Endothelial cell of umbilical vein (primary cell): ENCODE measurements at regions not wholly inside any gene's neighbourhood (a gene's known extent, or its start where the extent isn't known, plus 50 kb on each side); places are given as distances from the start of the nearest gene placed in this dataset.

ENCODE experiments used
- EZH2 ChIP-seq: IDR thresholded peaks from 2 replicates; pipeline ENCODE4 v1.6.1; 2012; ENCODE audit warnings: borderline replicate concordance, low read depth, mild to moderate bottlenecking, moderate library complexity, low read length, inconsistent platforms; ENCODE audit not compliant: severe bottlenecking
- FOS ChIP-seq: IDR thresholded peaks from 2 replicates; pipeline ENCODE4 v1.6.1; 2011; ENCODE audit warnings: mild to moderate bottlenecking, low read length, moderate library complexity, borderline replicate concordance; ENCODE audit not compliant: insufficient read depth
- JUN ChIP-seq: IDR thresholded peaks from 2 replicates; pipeline ENCODE4 v1.6.1; 2011; ENCODE audit warnings: borderline replicate concordance, low read depth; ENCODE audit not compliant: insufficient read length, insufficient read depth
- MYC ChIP-seq: IDR thresholded peaks from one replicate; pipeline ENCODE4 v1.6.1; 2011; ENCODE audit warnings: mild to moderate bottlenecking, low read depth, low read length
- POLR2A ChIP-seq: IDR thresholded peaks from 2 replicates; pipeline ENCODE4 v1.6.1; 2012; ENCODE audit warnings: low read depth, mild to moderate bottlenecking, control low read depth, low read length
- POLR2AphosphoS5 ChIP-seq: IDR thresholded peaks from 2 replicates; pipeline ENCODE4 v1.6.1; 2012; ENCODE audit warnings: low read depth, mild to moderate bottlenecking, control low read depth, low read length, moderate library complexity; ENCODE audit not compliant: insufficient read depth
- TF ChIP-seq, protein P1 (sequence below), 2 donors: IDR thresholded peaks; 1 replicate in 1 of 2; 2 replicates in 1 of 2; pipeline ENCODE4 v1.5.1; 2011; ENCODE audit warnings: low read length in 2 of 2, mild to moderate bottlenecking in 2 of 2, moderate library complexity in 2 of 2, control low read depth in 1 of 2, inconsistent platforms in 1 of 2, low read depth in 1 of 2; ENCODE audit not compliant: insufficient read depth in 1 of 2; ENCODE audit errors: extremely low read depth in 1 of 2
- TF ChIP-seq, protein P2 (sequence below): IDR thresholded peaks from 2 replicates; pipeline ENCODE4 v1.6.1; 2011; ENCODE audit not compliant: insufficient read depth, insufficient read length

GRCh38 chr11:71342951-71343827 is 90.8 kb upstream of the SHANK2 start:
- TF ChIP-seq, protein P1, sequence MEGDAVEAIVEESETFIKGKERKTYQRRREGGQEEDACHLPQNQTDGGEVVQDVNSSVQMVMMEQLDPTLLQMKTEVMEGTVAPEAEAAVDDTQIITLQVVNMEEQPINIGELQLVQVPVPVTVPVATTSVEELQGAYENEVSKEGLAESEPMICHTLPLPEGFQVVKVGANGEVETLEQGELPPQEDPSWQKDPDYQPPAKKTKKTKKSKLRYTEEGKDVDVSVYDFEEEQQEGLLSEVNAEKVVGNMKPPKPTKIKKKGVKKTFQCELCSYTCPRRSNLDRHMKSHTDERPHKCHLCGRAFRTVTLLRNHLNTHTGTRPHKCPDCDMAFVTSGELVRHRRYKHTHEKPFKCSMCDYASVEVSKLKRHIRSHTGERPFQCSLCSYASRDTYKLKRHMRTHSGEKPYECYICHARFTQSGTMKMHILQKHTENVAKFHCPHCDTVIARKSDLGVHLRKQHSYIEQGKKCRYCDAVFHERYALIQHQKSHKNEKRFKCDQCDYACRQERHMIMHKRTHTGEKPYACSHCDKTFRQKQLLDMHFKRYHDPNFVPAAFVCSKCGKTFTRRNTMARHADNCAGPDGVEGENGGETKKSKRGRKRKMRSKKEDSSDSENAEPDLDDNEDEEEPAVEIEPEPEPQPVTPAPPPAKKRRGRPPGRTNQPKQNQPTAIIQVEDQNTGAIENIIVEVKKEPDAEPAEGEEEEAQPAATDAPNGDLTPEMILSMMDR (IDR thresholded peaks at IDR 0.05; ENCODE audit: extremely low read depth in 1 of 2, insufficient read depth in 1 of 2, low read depth in 1 of 2, low read length in 2 of 2): no peak
- no peak for TF ChIP-seq MYC
- TF ChIP-seq, protein P2, sequence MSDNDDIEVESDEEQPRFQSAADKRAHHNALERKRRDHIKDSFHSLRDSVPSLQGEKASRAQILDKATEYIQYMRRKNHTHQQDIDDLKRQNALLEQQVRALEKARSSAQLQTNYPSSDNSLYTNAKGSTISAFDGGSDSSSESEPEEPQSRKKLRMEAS: no peak
- no peak for TF ChIP-seq POLR2A
- no peak for TF ChIP-seq JUN
- no peak for TF ChIP-seq EZH2
- TF ChIP-seq POLR2AphosphoS5: no peak
- TF ChIP-seq FOS: no peak
